MM.1S (cell line): ENCODE measurements at regions not wholly inside any gene's neighbourhood (a gene's known extent, or its start where the extent isn't known, plus 50 kb on each side); places are given as distances from the start of the nearest gene placed in this dataset.

Experiments
- DNase-seq: peaks from one replicate; pipeline ENCODE4 v3.0.0-alpha.2; 2015
- H2AFZ ChIP-seq: fragments of 300-600 bp; sonication (generic); 2 replicates; pipeline ENCODE4 v1.6.0; 2016; ENCODE audit warnings: antibody characterized with exemption, low read length
- H3F3A ChIP-seq: fragments of 300-600 bp; sonication (generic); 2 replicates; pipeline ENCODE4 v1.6.1; 2016; ENCODE audit warnings: mild to moderate bottlenecking, antibody characterized with exemption, low read length, moderate library complexity, mixed read lengths; ENCODE audit not compliant: insufficient read depth
- H3K27ac ChIP-seq: fragments of 300-600 bp; sonication (generic); 2 replicates; pipeline ENCODE4 v1.5.1; 2016; ENCODE audit warnings: mild to moderate bottlenecking, low read length
- H3K27me3 ChIP-seq: fragments of 300-600 bp; sonication (generic); replicated peaks from 2 replicates; pipeline ENCODE4 v1.6.0; 2016; ENCODE audit warnings: low read length; ENCODE audit not compliant: insufficient read depth
- H3K36me3 ChIP-seq: fragments of 300-600 bp; sonication (generic); replicated peaks from 2 replicates; pipeline ENCODE4 v1.6.1; 2016; ENCODE audit warnings: mild to moderate bottlenecking, low read length, mixed read lengths; ENCODE audit not compliant: insufficient read depth
- H3K4me1 ChIP-seq: fragments of 300-600 bp; sonication (generic); 2 replicates; pipeline ENCODE4 v1.6.1; 2016; ENCODE audit warnings: low read length, mixed read lengths
- H3K4me2 ChIP-seq: fragments of 300-600 bp; sonication (generic); 2 replicates; pipeline ENCODE4 v1.6.0; 2016; ENCODE audit warnings: low read depth, low read length
- H3K4me3 ChIP-seq: fragments of 300-600 bp; sonication (generic); 2 replicates; pipeline ENCODE4 v1.5.1; 2016; ENCODE audit warnings: low read length, mixed read lengths
- H3K79me2 ChIP-seq: fragments of 300-600 bp; sonication (generic); 2 replicates; pipeline ENCODE4 v1.6.1; 2016; ENCODE audit warnings: mixed run types, low read length, mixed read lengths
- H3K9ac ChIP-seq: fragments of 300-600 bp; sonication (generic); 2 replicates; pipeline ENCODE4 v1.6.1; 2016; ENCODE audit warnings: low read length, mixed read lengths
- H3K9me2 ChIP-seq: fragments of 300-600 bp; sonication (generic); replicated peaks from 2 replicates; pipeline ENCODE4 v1.6.1; 2016; ENCODE audit warnings: mild to moderate bottlenecking, low read length, mixed read lengths; ENCODE audit not compliant: insufficient read depth
- H3K9me3 ChIP-seq: fragments of 300-600 bp; sonication (generic); replicated peaks from 2 replicates; pipeline ENCODE4 v1.6.1; 2016; ENCODE audit warnings: mild to moderate bottlenecking, low read length, mixed read lengths; ENCODE audit not compliant: insufficient read depth
- H4K20me1 ChIP-seq: fragments of 300-600 bp; sonication (generic); 2 replicates; pipeline ENCODE4 v1.6.1; 2016; ENCODE audit warnings: mild to moderate bottlenecking, low read length, moderate library complexity, mixed read lengths; ENCODE audit not compliant: insufficient read depth
- EZH2 ChIP-seq: fragments of 300-600 bp; sonication (generic); optimal IDR thresholded peaks from 2 replicates; pipeline ENCODE3; 2017; ENCODE audit warnings: low read depth, mild to moderate bottlenecking, antibody characterized with exemption, low read length, mixed read lengths
- EZH2phosphoT487 ChIP-seq: fragments of 300-600 bp; sonication (generic); IDR thresholded peaks from 2 replicates; pipeline ENCODE4 v1.6.1; 2018; ENCODE audit warnings: antibody characterized with exemption, low read length
- TF ChIP-seq, protein P1 (sequence below): fragments of 300-600 bp; sonication (generic); IDR thresholded peaks from 2 replicates; pipeline ENCODE4 v1.5.1; 2016; ENCODE audit warnings: antibody characterized with exemption, low read length, mixed read lengths

DNA sequence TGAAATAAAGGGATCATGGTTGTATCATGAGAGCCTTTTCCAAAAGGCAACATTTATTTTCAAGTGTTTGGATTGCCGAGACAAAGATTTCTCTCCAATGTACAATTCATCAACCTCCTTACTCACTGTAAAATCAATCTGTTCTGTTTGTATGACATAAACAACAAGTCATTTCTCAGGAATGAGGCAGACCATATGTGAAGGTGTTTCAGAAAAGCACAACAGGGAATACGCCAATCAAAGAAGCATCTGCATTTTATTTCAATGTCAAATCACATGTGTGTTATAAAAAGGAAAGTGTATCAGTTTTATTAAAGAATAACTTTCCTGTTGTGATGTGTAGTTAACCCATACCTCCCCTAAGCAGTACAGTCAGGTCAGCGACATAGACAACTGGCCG lies 653.7 kb downstream of the TFAP2A start:
- no peaks in the 10 kb centered on the region for H3K36me3 ChIP-seq

DNA sequence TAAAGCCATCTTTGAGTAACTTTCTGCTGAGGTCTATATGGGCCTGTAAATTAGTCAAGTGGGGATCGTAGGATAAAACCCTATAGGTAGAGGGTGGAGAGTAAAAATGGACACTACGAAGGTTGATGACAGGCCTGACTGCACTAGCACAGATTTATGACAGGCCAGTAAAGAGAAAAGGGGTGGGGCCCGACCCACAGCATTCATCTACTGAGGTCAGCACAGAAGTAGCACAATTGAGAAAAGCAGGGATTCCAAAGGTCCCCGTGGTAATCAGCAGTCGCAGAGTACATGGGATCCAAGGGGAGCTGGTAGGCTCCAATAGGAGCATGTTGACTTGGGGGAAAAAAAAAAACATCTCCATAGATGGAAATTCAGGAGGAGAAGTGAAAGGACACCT lies 660.4 kb downstream of the TFAP2A start:
- Histone ChIP-seq H3K27me3 (no peaks in the 10 kb centered on the region), H3K4me3 (no peak overlapping the region), H3K4me2 (no peak overlapping the region), H3K4me1 (no peaks in the 10 kb centered on the region), H3K36me3 (no peaks in the 10 kb centered on the region), H3K9me2 (no peaks in the 10 kb centered on the region), H4K20me1 (no peaks in the 10 kb centered on the region), H3K9ac (no peak overlapping the region), H3K79me2 (no peaks in the 10 kb centered on the region), H3K27ac (no peak overlapping the region), H3F3A (no peaks in the 10 kb centered on the region), H3K9me3 (no peaks in the 10 kb centered on the region), H2AFZ (no peak overlapping the region)
- DNase-seq, result no peak
- TF ChIP-seq EZH2phosphoT487, result no peak
- TF ChIP-seq EZH2, result no peak

More for the DNA sequence above, 653.7 kb downstream of the TFAP2A start:
- Histone ChIP-seq H2AFZ (no peak overlapping the region), H3K4me3 (no peak overlapping the region), H3K4me1 (no peaks in the 10 kb centered on the region), H3K27ac (no peak overlapping the region), H3K79me2 (no peaks in the 10 kb centered on the region), H3K27me3 (no peaks in the 10 kb centered on the region), H4K20me1 (no peaks in the 10 kb centered on the region), H3K9me3 (no peaks in the 10 kb centered on the region), H3K9me2 (no peaks in the 10 kb centered on the region), H3K4me2 (no peak overlapping the region), H3K9ac (no peak overlapping the region), H3F3A (no peaks in the 10 kb centered on the region)
- no peak for DNase-seq
- TF ChIP-seq, protein P1, sequence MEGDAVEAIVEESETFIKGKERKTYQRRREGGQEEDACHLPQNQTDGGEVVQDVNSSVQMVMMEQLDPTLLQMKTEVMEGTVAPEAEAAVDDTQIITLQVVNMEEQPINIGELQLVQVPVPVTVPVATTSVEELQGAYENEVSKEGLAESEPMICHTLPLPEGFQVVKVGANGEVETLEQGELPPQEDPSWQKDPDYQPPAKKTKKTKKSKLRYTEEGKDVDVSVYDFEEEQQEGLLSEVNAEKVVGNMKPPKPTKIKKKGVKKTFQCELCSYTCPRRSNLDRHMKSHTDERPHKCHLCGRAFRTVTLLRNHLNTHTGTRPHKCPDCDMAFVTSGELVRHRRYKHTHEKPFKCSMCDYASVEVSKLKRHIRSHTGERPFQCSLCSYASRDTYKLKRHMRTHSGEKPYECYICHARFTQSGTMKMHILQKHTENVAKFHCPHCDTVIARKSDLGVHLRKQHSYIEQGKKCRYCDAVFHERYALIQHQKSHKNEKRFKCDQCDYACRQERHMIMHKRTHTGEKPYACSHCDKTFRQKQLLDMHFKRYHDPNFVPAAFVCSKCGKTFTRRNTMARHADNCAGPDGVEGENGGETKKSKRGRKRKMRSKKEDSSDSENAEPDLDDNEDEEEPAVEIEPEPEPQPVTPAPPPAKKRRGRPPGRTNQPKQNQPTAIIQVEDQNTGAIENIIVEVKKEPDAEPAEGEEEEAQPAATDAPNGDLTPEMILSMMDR, result no peak
- TF ChIP-seq EZH2phosphoT487, result no peak
- no peak for TF ChIP-seq EZH2

GRCh38 chr6:9745966-9746365 lies 668.9 kb downstream of the TFAP2A start:
- H3K9me3 ChIP-seq, result no peaks in the 10 kb centered on the region
- no peaks in the 10 kb centered on the region for H3K9me2 ChIP-seq
- DNase-seq, result no peak

DNA sequence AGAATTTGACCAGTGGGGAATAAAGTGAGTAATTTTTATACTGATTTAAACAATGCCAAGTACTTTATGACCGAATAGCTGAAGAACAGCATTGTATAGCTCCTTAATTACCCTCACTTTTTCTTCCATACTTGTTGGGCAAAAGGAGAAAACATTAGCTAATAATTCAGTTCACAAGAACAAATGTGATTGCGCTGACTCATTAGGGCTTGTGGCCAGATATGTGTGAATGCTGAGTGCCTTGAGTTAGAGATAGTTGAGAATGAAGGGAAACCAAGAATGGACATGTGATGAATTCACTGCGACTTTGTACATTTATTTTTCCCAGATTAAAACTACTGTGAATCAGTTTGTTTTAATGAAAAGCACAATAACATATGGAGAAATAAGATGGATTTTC lies 669.4 kb downstream of the TFAP2A start:
- Histone ChIP-seq H3K9ac (no peak overlapping the region), H3K36me3 (no peaks in the 10 kb centered on the region), H3K4me1 (no peaks in the 10 kb centered on the region), H3K4me2 (no peak overlapping the region), H3K79me2 (no peaks in the 10 kb centered on the region), H3K27me3 (no peaks in the 10 kb centered on the region), H3K27ac (no peak overlapping the region), H3K9me2 (no peaks in the 10 kb centered on the region), H3K4me3 (no peak overlapping the region), H3F3A (no peaks in the 10 kb centered on the region), H4K20me1 (no peaks in the 10 kb centered on the region), H2AFZ (no peak overlapping the region), H3K9me3 (no peaks in the 10 kb centered on the region)
- no peak for TF ChIP-seq EZH2
- no peak for TF ChIP-seq EZH2phosphoT487
- TF ChIP-seq, protein P1, result no peak
- DNase-seq, result no peak

More at GRCh38 chr6:9745966-9746365, 668.9 kb downstream of the TFAP2A start:
- Histone ChIP-seq H3K27me3 (no peaks in the 10 kb centered on the region), H3F3A (no peaks in the 10 kb centered on the region), H2AFZ (no peak overlapping the region), H3K4me1 (no peaks in the 10 kb centered on the region), H3K9ac (no peak overlapping the region), H3K27ac (no peak overlapping the region), H4K20me1 (no peaks in the 10 kb centered on the region), H3K4me2 (no peak overlapping the region), H3K36me3 (no peaks in the 10 kb centered on the region), H3K79me2 (no peaks in the 10 kb centered on the region), H3K4me3 (no peak overlapping the region)
- TF ChIP-seq EZH2phosphoT487 (no peak), EZH2 (no peak)
- TF ChIP-seq, protein P1, result no peak
